Loucy (cell line): ENCODE measurements at regions not wholly inside any gene's neighbourhood (a gene's known extent, or its start where the extent isn't known, plus 50 kb on each side); places are given as distances from the start of the nearest gene placed in this dataset.
"Not testable (repeated sequence)": the region's sequence is repeated elsewhere in the genome, so short reads cannot be mapped to it uniquely, and the experiment has no call there.

ENCODE experiments used
- H2AFZ ChIP-seq: fragments of 200-600 bp; sonication (generic); 2 replicates; pipeline ENCODE4 v1.6.0; 2016; ENCODE audit warnings: antibody characterized with exemption, mild to moderate bottlenecking, low read length, moderate library complexity
- H3F3A ChIP-seq: fragments of 200-600 bp; 2 replicates; pipeline ENCODE4 v1.6.0; 2016; ENCODE audit warnings: antibody characterized with exemption, low read depth, mild to moderate bottlenecking
- H3K27me3 ChIP-seq: fragments of 200-600 bp; sonication (generic); 2 replicates; pipeline ENCODE4 v1.6.1; 2014; ENCODE audit warnings: low read length, mild to moderate bottlenecking; ENCODE audit not compliant: insufficient read depth, poor library complexity, severe bottlenecking
- H3K36me3 ChIP-seq: fragments of 200-600 bp; sonication (generic); 2 replicates; pipeline ENCODE4 v1.6.1; 2016; ENCODE audit warnings: low read length; ENCODE audit not compliant: insufficient read depth
- H3K4me1 ChIP-seq: fragments of 200-600 bp; sonication (generic); 2 replicates; pipeline ENCODE4 v1.5.1; 2014; ENCODE audit warnings: low read length, mild to moderate bottlenecking; ENCODE audit not compliant: insufficient read depth, poor library complexity, severe bottlenecking
- H3K4me2 ChIP-seq: fragments of 200-600 bp; sonication (generic); 2 replicates; pipeline ENCODE4 v1.6.0; 2014; ENCODE audit warnings: antibody characterized with exemption, low read length, low read depth, mild to moderate bottlenecking; ENCODE audit not compliant: poor library complexity, severe bottlenecking
- H3K4me3 ChIP-seq: fragments of 200-600 bp; sonication (generic); 2 replicates; pipeline ENCODE4 v1.5.1; 2014; ENCODE audit warnings: low read length, mild to moderate bottlenecking, mixed read lengths; ENCODE audit not compliant: poor library complexity, severe bottlenecking
- H3K79me2 ChIP-seq: fragments of 200-600 bp; sonication (generic); 2 replicates; pipeline ENCODE4 v1.6.1; 2014; ENCODE audit warnings: low read length; ENCODE audit not compliant: insufficient read depth
- H3K9ac ChIP-seq: fragments of 200-600 bp; sonication (generic); 2 replicates; pipeline ENCODE4 v1.6.0; 2014; ENCODE audit warnings: mild to moderate bottlenecking, low read depth, low read length, moderate library complexity; ENCODE audit not compliant: poor library complexity, severe bottlenecking
- H3K9me2 ChIP-seq: fragments of 200-600 bp; sonication (generic); replicated peaks from 2 replicates; pipeline ENCODE4 v1.6.1; 2016; ENCODE audit warnings: low read depth, low read length, mixed read lengths
- H3K9me3 ChIP-seq: fragments of 200-600 bp; sonication (generic); 2 replicates; pipeline ENCODE4 v1.6.1; 2014; ENCODE audit warnings: mild to moderate bottlenecking, antibody characterized with exemption, low read length, low read depth; ENCODE audit not compliant: insufficient read depth
- H4K20me1 ChIP-seq: fragments of 200-600 bp; sonication (generic); 2 replicates; pipeline ENCODE4 v1.6.0; 2014; ENCODE audit warnings: antibody characterized with exemption, low read length, mild to moderate bottlenecking; ENCODE audit not compliant: insufficient read depth, poor library complexity, severe bottlenecking
- CTCF ChIP-seq: fragments of 200-600 bp; sonication (generic); conservative IDR thresholded peaks from 2 replicates; pipeline ENCODE4 v1.5.1; 2014; ENCODE audit warnings: mild to moderate bottlenecking, antibody characterized with exemption, low read length
- EZH2phosphoT487 ChIP-seq: fragments of 200-600 bp; IDR thresholded peaks from 2 replicates; pipeline ENCODE4 v1.6.1; 2018; ENCODE audit warnings: antibody characterized with exemption, mild to moderate bottlenecking, moderate library complexity, borderline replicate concordance

- H2AFZ ChIP-seq = no peak overlapping the region
- no peaks in the 10 kb centered on the region for H3K36me3 ChIP-seq
- no peak for TF ChIP-seq EZH2phosphoT487
- no peak for TF ChIP-seq CTCF
- H3K9ac ChIP-seq = no peak overlapping the region
- no peaks in the 10 kb centered on the region for H3K9me2 ChIP-seq
- no peaks in the 10 kb centered on the region for H3K27me3 ChIP-seq
- no peaks in the 10 kb centered on the region for H3K4me1 ChIP-seq
- H3K79me2 ChIP-seq = no peaks in the 10 kb centered on the region
- H3F3A ChIP-seq = no peaks in the 10 kb centered on the region
- H3K4me3 ChIP-seq = no peak overlapping the region
- no peaks in the 10 kb centered on the region for H4K20me1 ChIP-seq
- no peak overlapping the region for H3K4me2 ChIP-seq
- H3K9me3 ChIP-seq = no peaks in the 10 kb centered on the region
Observed at GRCh38 chr1:69090170-69090569, 477.6 kb upstream of the LRRC7 start.

GRCh38 chr1:69090752-69091151 is 477.0 kb upstream of the LRRC7 start:
- Histone ChIP-seq H2AFZ (no peak overlapping the region), H3K9ac (no peak overlapping the region), H3K4me3 (no peak overlapping the region), H3K36me3 (no peaks in the 10 kb centered on the region), H3K27me3 (no peaks in the 10 kb centered on the region), H3K9me2 (no peaks in the 10 kb centered on the region), H4K20me1 (no peaks in the 10 kb centered on the region), H3K9me3 (no peaks in the 10 kb centered on the region), H3F3A (no peaks in the 10 kb centered on the region), H3K4me1 (no peaks in the 10 kb centered on the region), H3K4me2 (no peak overlapping the region), H3K79me2 (no peaks in the 10 kb centered on the region)
- TF ChIP-seq CTCF = no peak
- TF ChIP-seq EZH2phosphoT487 = no peak

- H4K20me1 ChIP-seq, H3K4me2 ChIP-seq, H3K9ac ChIP-seq, H3K9me2 ChIP-seq, H3K27me3 ChIP-seq, H3K79me2 ChIP-seq, H2AFZ ChIP-seq, H3K36me3 ChIP-seq, H3F3A ChIP-seq, H3K9me3 ChIP-seq, H3K4me3 ChIP-seq, H3K4me1 ChIP-seq: not testable (repeated sequence)
Observed at GRCh38 chr1:69102058-69102457, 465.7 kb upstream of the LRRC7 start.

- no peaks in the 10 kb centered on the region for H3K9me2 ChIP-seq
- no peaks in the 10 kb centered on the region for H4K20me1 ChIP-seq
Observed at GRCh38 chr1:69103213-69103612, 464.5 kb upstream of the LRRC7 start.

More at GRCh38 chr1:69103213-69103612, 464.5 kb upstream of the LRRC7 start:
- Histone ChIP-seq H3K4me1 (no peaks in the 10 kb centered on the region), H3K4me3 (no peak overlapping the region), H3K79me2 (no peaks in the 10 kb centered on the region), H2AFZ (no peak overlapping the region), H3K36me3 (no peaks in the 10 kb centered on the region), H3K4me2 (no peak overlapping the region), H3K9ac (no peak overlapping the region), H3F3A (no peaks in the 10 kb centered on the region), H3K9me3 (peaks cover 3% of the 10 kb centered on the region; the same call in 1 of the 2 replicates), H3K27me3 (no peaks in the 10 kb centered on the region)
- TF ChIP-seq EZH2phosphoT487 (no peak), CTCF (no peak)
